ENCODE measurements at regions not wholly inside any gene's neighbourhood (a gene's known extent, or its start where the extent isn't known, plus 50 kb on each side); places are given as distances from the start of the nearest gene placed in this dataset.

DNA sequence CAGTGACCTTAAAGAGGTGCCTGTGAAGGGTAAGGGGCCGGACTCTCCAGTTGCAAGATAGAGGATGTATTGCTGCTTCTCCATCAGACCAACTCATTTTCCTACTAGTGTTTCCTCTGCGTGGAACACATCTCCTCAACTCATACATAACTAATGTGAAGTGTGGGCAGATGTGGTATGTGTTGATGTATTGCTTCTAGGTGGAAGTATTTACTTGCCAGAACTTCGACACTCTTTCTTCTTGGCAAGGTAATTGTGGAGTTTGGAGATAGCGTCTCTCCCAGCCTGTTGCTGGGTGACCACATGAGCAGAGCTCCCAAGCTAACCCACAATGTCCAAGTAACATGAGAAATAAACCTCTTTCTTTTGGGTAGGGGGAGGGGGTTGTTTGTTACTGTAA lies 456.9 kb downstream of the DYNC2H1 start:
- Mint-ChIP-seq H3K27me3 (ENCODE audit: low read depth) (no peaks in the 10 kb centered on the region), H3K9me3 (peaks cover 24% of the 10 kb centered on the region), H3K36me3 (0 out of 2 replicates have a peak, but pooled peaks cover 2% of the 10 kb centered on the region), H3K27ac (no peak overlapping the region), H3K4me3 (no peak overlapping the region), H3K4me1 (peaks cover 3% of the 10 kb centered on the region; the same call in 1 of the 2 replicates)
- CTCF ChIA-PET, result no interaction called here
- TF ChIP-seq ATF3 (CRISPR knock-in tag; conservative IDR thresholded peaks at IDR 0.05) (no peak), FOXK1 (CRISPR knock-in tag; IDR thresholded peaks at IDR 0.05) (no peak), MLX (CRISPR knock-in tag; IDR thresholded peaks at IDR 0.05) (no peak), ETV6 (CRISPR knock-in tag; IDR thresholded peaks at IDR 0.05) (no peak), TP53 (CRISPR knock-in tag; IDR thresholded peaks at IDR 0.05) (no peak), ATF6 (CRISPR knock-in tag; IDR thresholded peaks at IDR 0.05) (no peak), ZNF121 (CRISPR knock-in tag; IDR thresholded peaks at IDR 0.05) (no peak), ZNF232 (CRISPR knock-in tag; IDR thresholded peaks at IDR 0.05) (no peak), KAT7 (CRISPR knock-in tag; IDR thresholded peaks at IDR 0.05; ENCODE audit: borderline replicate concordance) (no peak), SMAD4 (CRISPR knock-in tag; IDR thresholded peaks at IDR 0.05) (no peak), GRHL2 (CRISPR knock-in tag; IDR thresholded peaks at IDR 0.05; ENCODE audit: insufficient replicate concordance, severe bottlenecking) (no peak), PRDM15 (CRISPR knock-in tag; IDR thresholded peaks at IDR 0.05) (no peak), NFYB (CRISPR knock-in tag; conservative IDR thresholded peaks at IDR 0.05; ENCODE audit: low read depth) (no peak), CREB1 (CRISPR knock-in tag; IDR thresholded peaks at IDR 0.05) (no peak), ELF4 (CRISPR knock-in tag; IDR thresholded peaks at IDR 0.05; ENCODE audit: low read depth) (no peak), HMGA2 (CRISPR knock-in tag; IDR thresholded peaks at IDR 0.05) (no peak), JAZF1 (CRISPR knock-in tag; IDR thresholded peaks at IDR 0.05) (no peak)
- TF ChIP-seq, protein P1, sequence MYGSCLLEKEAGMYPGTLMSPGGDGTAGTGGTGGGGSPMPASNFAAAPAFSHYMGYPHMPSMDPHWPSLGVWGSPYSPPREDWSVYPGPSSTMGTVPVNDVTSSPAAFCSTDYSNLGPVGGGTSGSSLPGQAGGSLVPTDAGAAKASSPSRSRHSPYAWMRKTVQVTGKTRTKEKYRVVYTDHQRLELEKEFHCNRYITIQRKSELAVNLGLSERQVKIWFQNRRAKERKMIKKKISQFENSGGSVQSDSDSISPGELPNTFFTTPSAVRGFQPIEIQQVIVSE (CRISPR knock-in tag; IDR thresholded peaks at IDR 0.05; ENCODE audit: borderline replicate concordance), result no peak
- TF ChIP-seq, protein P2, sequence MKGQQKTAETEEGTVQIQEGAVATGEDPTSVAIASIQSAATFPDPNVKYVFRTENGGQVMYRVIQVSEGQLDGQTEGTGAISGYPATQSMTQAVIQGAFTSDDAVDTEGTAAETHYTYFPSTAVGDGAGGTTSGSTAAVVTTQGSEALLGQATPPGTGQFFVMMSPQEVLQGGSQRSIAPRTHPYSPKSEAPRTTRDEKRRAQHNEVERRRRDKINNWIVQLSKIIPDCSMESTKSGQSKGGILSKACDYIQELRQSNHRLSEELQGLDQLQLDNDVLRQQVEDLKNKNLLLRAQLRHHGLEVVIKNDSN (CRISPR knock-in tag; IDR thresholded peaks at IDR 0.05), result no peak
- TF ChIP-seq, protein P3, sequence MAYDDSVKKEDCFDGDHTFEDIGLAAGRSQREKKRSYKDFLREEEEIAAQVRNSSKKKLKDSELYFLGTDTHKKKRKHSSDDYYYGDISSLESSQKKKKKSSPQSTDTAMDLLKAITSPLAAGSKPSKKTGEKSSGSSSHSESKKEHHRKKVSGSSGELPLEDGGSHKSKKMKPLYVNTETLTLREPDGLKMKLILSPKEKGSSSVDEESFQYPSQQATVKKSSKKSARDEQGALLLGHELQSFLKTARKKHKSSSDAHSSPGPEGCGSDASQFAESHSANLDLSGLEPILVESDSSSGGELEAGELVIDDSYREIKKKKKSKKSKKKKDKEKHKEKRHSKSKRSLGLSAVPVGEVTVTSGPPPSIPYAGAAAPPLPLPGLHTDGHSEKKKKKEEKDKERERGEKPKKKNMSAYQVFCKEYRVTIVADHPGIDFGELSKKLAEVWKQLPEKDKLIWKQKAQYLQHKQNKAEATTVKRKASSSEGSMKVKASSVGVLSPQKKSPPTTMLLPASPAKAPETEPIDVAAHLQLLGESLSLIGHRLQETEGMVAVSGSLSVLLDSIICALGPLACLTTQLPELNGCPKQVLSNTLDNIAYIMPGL (CRISPR knock-in tag; IDR thresholded peaks at IDR 0.05), result no peak
- POLR2A ChIA-PET, result no interaction called here
- ATAC-seq, result no peak
- no peak for DNase-seq (ENCODE audit: low spot score)
